CD4-positive, alpha-beta T cell treated with Interleukin-4 for 4 hours (primary cell): ENCODE measurements at regions not wholly inside any gene's neighbourhood (a gene's known extent, or its start where the extent isn't known, plus 50 kb on each side); places are given as distances from the start of the nearest gene placed in this dataset.
"Not testable (repeated sequence)": the region's sequence is repeated elsewhere in the genome, so short reads cannot be mapped to it uniquely, and the experiment has no call there.

Source experiments
- DNase-seq: peaks from one replicate; pipeline ENCODE4 v3.0.0-alpha.2; 2020

- DNase-seq: no peak
These were observed 342.8 kb downstream of the EIPR1 start for GRCh38 chr2:3034856-3035255.

GRCh38 chr2:3034396-3034795 lies 343.2 kb downstream of the EIPR1 start:
- no peak for DNase-seq

- DNase-seq: no peak
These were observed 344.3 kb downstream of the EIPR1 start for GRCh38 chr2:3033315-3033714.

- DNase-seq: not testable (repeated sequence)
These were observed 346.8 kb downstream of the EIPR1 start for GRCh38 chr2:3030791-3031190.

- DNase-seq: no peak
These were observed 351.6 kb downstream of the EIPR1 start for GRCh38 chr2:3025984-3026383.

- no peak for DNase-seq
These were observed 352.4 kb downstream of the EIPR1 start for GRCh38 chr2:3025261-3025660.

DNA sequence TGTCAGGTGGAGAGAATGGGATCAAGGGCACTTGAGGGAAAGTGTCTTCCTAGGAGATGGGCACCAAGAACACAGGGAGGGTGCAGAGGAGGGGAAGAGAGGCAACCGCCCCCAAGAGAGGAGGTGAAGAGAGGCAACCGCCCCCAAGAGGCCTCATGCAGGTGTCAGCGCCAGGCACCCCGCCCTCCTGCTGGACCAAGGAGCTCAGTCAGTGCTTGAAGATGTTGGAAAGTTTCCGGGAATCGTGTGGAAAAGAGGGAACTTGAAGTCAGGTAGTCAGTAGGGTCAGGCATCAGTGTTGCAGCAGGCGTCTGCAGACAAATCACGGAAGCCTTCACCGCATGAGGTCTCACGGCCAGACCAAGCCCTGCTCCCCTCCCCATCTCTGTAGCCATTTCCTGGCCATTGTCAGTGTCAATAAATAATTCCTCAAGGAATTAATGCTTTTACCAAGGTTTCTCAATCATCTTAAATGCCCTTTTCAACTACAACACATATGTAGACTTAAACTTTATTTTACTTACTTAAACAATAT lies 353.1 kb downstream of the EIPR1 start:
- DNase-seq: no peak

DNA sequence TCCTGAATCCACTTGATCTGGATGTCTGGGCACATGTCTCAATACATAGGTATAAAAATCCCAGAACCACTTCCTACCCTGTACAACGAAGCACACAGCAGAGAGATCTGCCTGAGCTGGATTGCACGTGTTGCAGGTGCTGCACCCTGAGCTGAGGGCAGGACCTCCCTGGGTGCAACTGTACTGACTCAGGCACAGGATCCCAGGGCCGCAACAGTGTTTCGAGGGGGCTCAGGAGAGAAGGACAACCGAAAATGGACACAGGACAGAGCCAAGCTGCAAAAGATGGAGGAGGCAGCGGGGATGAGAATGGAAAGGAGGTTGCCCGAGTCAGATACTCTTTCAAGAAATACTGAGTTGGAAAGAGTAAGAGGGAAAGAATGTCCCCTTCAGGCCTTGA lies 354.1 kb downstream of the EIPR1 start:
- DNase-seq: no peak

DNA sequence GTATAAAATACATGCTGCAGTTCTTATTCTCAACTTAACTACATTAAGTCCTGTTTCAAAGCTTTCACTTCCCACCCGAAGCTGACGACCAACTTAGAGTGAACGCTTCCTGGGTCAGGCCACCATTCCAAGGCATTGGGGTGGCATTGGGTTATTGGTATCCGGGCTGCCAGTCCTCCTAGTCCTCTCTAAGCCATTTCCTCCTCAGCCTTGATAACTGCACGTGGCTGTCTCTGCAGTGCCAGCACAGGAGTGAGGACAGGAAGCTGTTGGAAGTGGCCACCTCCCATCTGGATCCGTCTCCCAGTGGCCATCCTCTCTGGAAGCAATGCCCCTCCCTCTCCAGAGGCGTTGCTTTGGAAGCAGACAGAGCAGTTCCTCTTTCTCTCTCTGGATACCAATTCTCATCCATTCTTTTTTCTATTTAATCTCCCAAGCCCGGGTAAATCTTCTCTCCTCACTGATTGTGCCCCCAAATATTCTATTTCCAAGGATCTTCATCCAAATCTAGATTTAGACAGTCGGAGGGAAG lies 354.7 kb downstream of the EIPR1 start:
- DNase-seq: no peak

GRCh38 chr2:3021720-3022119 lies 355.9 kb downstream of the EIPR1 start:
- DNase-seq: no peak

DNA sequence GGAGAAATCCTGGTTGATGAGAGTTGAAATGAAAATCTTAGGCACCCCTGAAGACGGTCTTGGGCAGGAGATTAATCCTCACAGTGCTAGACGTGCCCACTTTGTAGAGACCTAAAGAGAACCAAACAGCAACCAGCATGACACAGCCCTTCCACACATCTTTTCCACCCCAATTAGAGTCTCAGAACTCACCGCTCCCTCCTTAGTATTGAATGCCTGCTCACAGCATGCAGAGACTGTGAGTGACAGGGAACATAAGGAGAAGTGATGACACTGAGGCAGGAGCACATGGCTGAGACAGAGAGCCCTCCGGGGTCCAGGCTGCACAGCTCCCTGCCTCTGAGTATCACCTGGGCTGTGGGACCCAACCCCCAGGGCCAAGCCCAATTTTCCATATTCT lies 367.6 kb downstream of the EIPR1 start:
- no peak for DNase-seq

- no peak for DNase-seq
These were observed 368.1 kb downstream of the EIPR1 start for GRCh38 chr2:3009483-3009882.

DNA sequence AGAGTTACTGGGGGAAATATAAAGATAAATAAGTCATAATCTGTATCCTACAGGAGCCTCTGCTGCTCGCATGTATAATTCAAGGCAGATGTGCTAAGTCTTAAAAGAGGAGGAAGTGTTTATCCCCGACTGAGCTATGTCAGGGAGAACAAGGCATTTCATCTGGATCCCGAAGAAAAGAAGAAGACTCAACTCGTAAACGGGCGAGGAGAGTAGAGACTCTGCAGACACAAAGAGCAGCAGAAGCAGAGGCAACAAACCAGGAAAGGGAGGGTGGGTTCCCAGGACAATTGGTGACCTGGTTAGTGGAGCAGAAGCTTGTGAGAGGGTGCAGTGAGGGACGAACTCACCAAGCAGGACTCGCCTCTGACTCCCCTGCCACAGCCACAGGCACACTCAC lies 368.6 kb downstream of the EIPR1 start:
- DNase-seq: no peak

DNA sequence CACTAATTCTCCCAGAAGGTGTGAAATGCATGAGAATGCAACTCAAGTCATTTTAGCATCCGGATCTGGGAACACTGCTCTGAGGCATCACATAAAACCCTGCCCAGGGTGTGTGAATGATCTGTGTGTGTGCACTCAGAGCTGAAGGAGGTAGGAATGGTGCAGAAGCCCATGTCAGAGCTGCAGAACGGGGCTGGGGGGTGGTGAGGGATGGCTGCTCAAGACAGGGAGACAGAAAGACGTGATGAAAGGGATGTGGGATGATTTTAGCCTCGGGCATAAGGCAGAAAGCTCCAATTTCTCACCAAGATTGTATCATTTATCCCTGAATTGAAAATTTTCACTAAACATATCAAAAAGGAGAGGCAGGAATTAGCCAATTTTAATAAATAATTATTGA lies 369.1 kb downstream of the EIPR1 start:
- DNase-seq: no peak

GRCh38 chr2:3007135-3007534 lies 370.5 kb downstream of the EIPR1 start:
- DNase-seq: no peak

GRCh38 chr2:3005859-3006501 lies 371.6 kb downstream of the EIPR1 start:
- DNase-seq: no peak

- DNase-seq: no peak
These were observed 375.7 kb downstream of the EIPR1 start for GRCh38 chr2:3001615-3002560.

DNA sequence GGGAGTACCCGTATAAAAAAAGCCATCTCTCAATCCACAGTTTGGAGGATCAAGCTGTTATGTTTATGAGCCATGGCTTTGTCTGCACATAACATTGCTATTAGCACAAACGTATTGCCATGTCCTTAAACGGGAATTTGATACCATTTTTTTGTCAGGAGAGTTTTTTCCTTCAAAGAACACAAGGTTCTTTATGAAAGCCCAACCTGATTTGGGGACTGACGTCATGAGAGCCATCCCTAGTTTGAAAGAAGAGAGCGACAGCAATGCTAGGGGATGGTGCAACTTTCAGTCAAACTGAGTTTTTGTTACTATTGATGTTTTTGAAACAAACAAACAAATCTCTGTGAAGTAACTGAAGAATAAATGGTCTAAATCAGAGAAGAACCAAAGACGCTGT lies 376.6 kb downstream of the EIPR1 start:
- DNase-seq: no peak

DNA sequence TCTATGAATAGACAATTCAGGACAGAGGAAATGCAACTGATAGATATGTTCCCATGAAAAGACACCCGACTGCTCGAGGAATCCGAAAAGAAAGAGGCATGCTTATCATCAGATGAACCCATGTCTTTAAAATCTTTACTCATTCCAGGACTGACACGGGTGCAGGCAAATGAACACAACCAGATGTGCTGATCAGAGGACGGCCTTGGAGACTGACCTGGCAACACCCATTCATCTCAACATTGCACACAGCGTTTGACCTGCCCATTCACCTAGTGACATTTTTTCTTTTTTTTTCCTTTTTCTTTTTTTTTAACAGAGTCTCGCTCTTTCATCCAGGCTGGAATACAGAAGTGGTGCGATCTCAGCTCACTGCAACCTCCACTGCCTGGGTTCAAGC lies 377.5 kb downstream of the EIPR1 start:
- DNase-seq: no peak

GRCh38 chr2:2998971-2999370 lies 378.6 kb downstream of the EIPR1 start:
- DNase-seq: no peak

- no peak for DNase-seq
These were observed 384.4 kb downstream of the EIPR1 start for GRCh38 chr2:2993172-2993692.

- DNase-seq: no peak
These were observed 385.0 kb downstream of the EIPR1 start for GRCh38 chr2:2992634-2993033.

- DNase-seq: no peak
These were observed 392.6 kb downstream of the EIPR1 start for GRCh38 chr2:2985020-2985419.

DNA sequence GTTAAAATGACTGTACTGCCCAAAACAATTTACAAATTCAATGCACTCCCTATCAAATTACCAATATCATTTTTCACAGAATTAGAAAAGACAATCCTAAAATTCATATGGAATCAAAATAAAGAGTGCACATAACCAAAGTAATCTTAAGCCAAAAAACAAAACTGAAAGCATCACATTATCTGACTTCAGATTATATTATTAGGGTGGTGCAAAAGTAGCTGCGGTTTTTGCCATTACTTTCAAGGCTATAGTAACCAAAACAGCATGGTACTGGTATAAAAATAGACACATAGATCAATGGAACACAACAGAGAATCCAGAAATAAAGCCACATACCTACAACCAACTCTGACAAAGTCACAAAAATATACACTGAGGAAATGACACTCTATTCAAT lies 396.6 kb downstream of the EIPR1 start:
- DNase-seq: no peak
